Left ventricle myocardium inferior (tissue), 1 donor: ENCODE measurements at regions not wholly inside any gene's neighbourhood (a gene's known extent, or its start where the extent isn't known, plus 50 kb on each side); places are given as distances from the start of the nearest gene placed in this dataset.

Experiments
- DNase-seq: peaks from one replicate; pipeline ENCODE4 v3.0.0-alpha.2; 2020
- H3K27ac ChIP-seq: fragments of 200-600 bp; replicated peaks from 2 replicates; pipeline ENCODE4 v1.8.0; 2021
- H3K27me3 ChIP-seq: fragments of 200-600 bp; 2 replicates; pipeline ENCODE4 v1.8.0; 2021; ENCODE audit warnings: low read depth
- H3K36me3 ChIP-seq: fragments of 200-600 bp; 2 replicates; pipeline ENCODE4 v1.8.0; 2021
- H3K4me1 ChIP-seq: fragments of 200-600 bp; 2 replicates; pipeline ENCODE4 v1.8.0; 2021
- H3K4me3 ChIP-seq: fragments of 200-600 bp; 2 replicates; pipeline ENCODE4 v1.8.0; 2021; ENCODE audit warnings: mild to moderate bottlenecking, moderate library complexity
- H3K9me3 ChIP-seq: fragments of 200-600 bp; replicated peaks from 2 replicates; pipeline ENCODE4 v1.8.0; 2021
- intact Hi-C: fragments of 100-400 bp; cut with micrococcal nuclease; formaldehyde crosslinking; loops from one replicate; pipeline ENCODE4 v1.11.0; 2022
- TF ChIP-seq, protein P1 (sequence below): fragments of 200-600 bp; IDR thresholded peaks from 2 replicates; pipeline ENCODE4 v1.8.0; 2021; ENCODE audit warnings: antibody characterized with exemption, mild to moderate bottlenecking, borderline replicate concordance
- donor health status: DM: no; HTN: yes; CAD: no; lungs with severe emphysema.

DNA sequence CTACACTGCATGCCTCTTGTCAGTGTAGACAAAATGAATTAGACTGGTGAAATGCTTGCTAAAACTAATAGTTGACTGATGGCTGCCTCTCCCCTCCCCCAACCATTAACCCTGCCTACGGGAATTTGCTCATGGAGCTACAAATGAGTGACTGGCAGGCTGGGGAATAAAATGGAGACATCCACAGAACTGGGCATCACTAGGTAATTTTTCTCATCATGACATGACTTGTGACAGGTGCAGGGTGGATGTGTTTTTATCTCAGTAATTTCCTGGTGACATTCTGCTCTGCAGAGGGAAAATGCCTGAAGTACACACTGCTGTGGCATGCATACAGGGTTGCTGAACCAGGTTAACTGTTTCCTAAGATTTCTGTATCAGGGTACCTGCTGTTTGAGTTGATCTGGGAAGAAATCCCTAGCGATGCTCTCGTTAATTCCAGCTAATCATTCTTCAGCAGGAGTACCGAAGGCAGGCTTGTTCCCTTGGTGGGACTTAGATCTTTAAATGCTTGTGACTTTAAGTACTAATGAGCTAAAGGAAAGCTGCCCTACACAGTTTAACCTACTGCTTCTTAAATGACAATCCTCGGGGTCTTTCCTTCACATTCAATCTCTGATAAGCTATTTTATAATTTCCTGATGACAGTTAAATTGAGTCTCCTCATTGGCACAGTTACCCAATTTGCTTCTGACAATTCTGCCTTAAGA is 376.3 kb upstream of the LCORL start:
- no peak overlapping the region for H3K4me3 ChIP-seq
- H3K9me3 ChIP-seq, result no peaks in the 10 kb centered on the region
- H3K27ac ChIP-seq, result no peak overlapping the region
- intact Hi-C loops, result no loop called here
- H3K36me3 ChIP-seq, result no peaks in the 10 kb centered on the region
- TF ChIP-seq, protein P1, sequence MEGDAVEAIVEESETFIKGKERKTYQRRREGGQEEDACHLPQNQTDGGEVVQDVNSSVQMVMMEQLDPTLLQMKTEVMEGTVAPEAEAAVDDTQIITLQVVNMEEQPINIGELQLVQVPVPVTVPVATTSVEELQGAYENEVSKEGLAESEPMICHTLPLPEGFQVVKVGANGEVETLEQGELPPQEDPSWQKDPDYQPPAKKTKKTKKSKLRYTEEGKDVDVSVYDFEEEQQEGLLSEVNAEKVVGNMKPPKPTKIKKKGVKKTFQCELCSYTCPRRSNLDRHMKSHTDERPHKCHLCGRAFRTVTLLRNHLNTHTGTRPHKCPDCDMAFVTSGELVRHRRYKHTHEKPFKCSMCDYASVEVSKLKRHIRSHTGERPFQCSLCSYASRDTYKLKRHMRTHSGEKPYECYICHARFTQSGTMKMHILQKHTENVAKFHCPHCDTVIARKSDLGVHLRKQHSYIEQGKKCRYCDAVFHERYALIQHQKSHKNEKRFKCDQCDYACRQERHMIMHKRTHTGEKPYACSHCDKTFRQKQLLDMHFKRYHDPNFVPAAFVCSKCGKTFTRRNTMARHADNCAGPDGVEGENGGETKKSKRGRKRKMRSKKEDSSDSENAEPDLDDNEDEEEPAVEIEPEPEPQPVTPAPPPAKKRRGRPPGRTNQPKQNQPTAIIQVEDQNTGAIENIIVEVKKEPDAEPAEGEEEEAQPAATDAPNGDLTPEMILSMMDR, result no peak
- DNase-seq, result no peak
- H3K4me1 ChIP-seq, result no peaks in the 10 kb centered on the region
- no peaks in the 10 kb centered on the region for H3K27me3 ChIP-seq

DNA sequence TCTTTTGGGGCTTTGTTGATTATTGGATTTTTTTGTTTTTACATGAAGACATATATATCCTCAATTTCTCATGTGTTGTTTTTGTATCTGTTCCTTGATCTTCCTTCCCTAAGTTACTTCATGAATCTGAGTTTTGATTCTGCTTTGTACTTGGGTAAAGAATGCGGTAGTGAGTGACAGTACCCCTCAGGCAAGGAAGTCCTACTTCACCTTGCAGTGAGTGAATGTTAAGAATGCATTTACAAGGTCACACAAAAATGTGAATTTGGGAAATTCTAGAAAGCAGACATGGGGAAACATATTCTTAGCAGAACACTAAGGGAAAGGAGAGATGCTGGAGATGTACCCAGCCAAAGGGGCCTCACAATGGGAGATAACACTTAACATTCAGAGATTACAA is 373.1 kb upstream of the LCORL start:
- Histone ChIP-seq H3K27ac (no peak overlapping the region), H3K36me3 (no peaks in the 10 kb centered on the region), H3K4me1 (no peaks in the 10 kb centered on the region), H3K4me3 (no peak overlapping the region), H3K9me3 (no peaks in the 10 kb centered on the region), H3K27me3 (no peaks in the 10 kb centered on the region)
- intact Hi-C loops, result no loop called here
- DNase-seq, result no peak
- TF ChIP-seq, protein P1, result no peak

DNA sequence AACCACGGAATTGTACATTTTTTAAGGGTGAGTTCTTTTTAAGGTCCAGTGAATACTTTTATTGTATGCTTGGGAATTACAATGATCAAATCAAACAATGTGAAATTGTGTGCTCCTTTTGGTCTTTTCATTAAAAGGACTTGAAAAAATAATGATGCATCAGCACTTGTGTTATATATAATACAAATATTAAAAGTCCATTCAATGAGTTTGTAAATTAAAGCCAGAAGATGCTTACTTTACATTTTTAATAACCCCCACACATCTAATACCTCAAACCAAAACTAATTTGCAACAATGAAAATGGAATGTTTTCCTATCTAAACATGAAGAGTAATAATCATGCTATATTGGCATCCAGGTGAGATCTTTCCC is 369.8 kb upstream of the LCORL start:
- Histone ChIP-seq H3K4me3 (no peak overlapping the region), H3K4me1 (no peaks in the 10 kb centered on the region), H3K27ac (no peak overlapping the region), H3K27me3 (no peaks in the 10 kb centered on the region), H3K9me3 (no peaks in the 10 kb centered on the region), H3K36me3 (no peaks in the 10 kb centered on the region)
- TF ChIP-seq, protein P1, result no peak
- intact Hi-C loops, result no loop called here
- DNase-seq, result no peak

DNA sequence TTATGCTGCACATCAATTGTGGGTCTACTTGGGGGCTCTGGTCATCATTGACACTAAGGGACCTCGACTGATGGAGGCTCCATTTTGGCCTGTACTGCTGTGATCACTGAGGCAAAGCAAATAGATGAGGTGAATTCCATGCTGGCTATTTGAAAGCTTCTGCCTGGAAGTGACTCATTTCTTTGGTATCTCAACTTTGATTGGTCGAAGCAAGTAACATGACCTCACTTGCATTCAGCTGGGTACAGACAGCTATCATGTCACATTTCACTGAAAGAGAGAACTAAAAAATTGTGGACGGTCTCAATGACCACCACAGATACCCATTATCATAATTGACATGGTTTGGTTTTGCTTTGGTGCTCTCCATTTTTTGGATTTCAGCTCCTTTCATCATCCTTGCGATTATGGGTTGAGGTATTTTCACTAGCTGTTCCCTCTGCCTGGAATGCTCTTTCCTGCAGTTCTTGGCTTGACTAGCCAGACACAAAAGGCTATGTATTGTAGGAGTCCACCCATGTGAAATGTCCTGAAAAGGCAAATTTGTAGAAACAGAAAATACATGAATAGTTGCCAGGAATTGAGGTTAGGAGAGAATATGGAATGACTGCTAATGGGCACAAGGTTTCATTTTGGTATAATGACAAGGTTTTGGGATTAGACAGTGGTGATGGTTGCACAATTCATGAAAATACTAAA is 369.2 kb upstream of the LCORL start:
- intact Hi-C loops, result no loop called here
- no peak for DNase-seq
- no peaks in the 10 kb centered on the region for H3K4me1 ChIP-seq
- H3K27ac ChIP-seq, result no peak overlapping the region
- H3K27me3 ChIP-seq, result no peaks in the 10 kb centered on the region
- no peaks in the 10 kb centered on the region for H3K36me3 ChIP-seq
- H3K4me3 ChIP-seq, result no peak overlapping the region
- TF ChIP-seq, protein P1, result no peak
- H3K9me3 ChIP-seq, result no peaks in the 10 kb centered on the region

DNA sequence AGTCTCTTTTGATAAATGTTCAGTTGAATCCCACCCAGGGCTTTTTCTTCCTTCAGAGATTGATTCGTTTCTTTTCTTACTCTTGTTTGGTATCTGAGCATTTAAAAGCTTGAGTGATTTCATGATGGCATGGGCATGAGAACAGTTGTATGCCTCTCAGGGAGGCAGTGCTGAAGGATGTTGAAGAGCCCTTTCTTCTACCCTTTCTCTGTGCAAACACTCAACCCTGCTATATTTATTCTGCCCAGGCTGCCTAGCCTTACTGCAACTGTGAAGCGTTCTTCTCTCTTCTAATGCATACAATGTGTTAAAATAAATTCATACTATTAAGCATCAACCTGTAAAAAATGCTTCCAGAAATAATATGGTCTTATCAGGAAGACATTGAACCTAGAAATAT is 367.6 kb upstream of the LCORL start:
- peaks cover 10% of the 10 kb centered on the region for H3K9me3 ChIP-seq
- no peak overlapping the region for H3K27ac ChIP-seq
- TF ChIP-seq, protein P1, result no peak
- H3K4me3 ChIP-seq, result no peak overlapping the region
- DNase-seq, result no peak
- intact Hi-C loops, result no loop called here
- H3K4me1 ChIP-seq, result no peaks in the 10 kb centered on the region
- H3K27me3 ChIP-seq, result no peaks in the 10 kb centered on the region
- no peaks in the 10 kb centered on the region for H3K36me3 ChIP-seq
